AG10803 (cell line): ENCODE measurements at regions not wholly inside any gene's neighbourhood (a gene's known extent, or its start where the extent isn't known, plus 50 kb on each side); places are given as distances from the start of the nearest gene placed in this dataset.
A peak's percentile ranks its signal among the peaks of the same experiment; 100 is the strongest.

Experiments used
- DNase-seq: peaks from one replicate; pipeline ENCODE4 v3.0.0; 2010; ENCODE audit warnings: low read depth
- H3K4me3 ChIP-seq: 2 replicates; pipeline ENCODE4 v1.5.1; 2011; ENCODE audit warnings: mild to moderate bottlenecking, low read length, control low read depth
- CTCF ChIP-seq: conservative IDR thresholded peaks from 2 replicates; pipeline ENCODE4 v1.5.1; 2011; ENCODE audit warnings: mild to moderate bottlenecking, low read length, control low read depth, inconsistent platforms

- DNase-seq: peak; percentile 76
- H3K4me3 ChIP-seq: no peak overlapping the region
- TF ChIP-seq CTCF: peak; percentile 54
These were observed 118.1 kb upstream of the FRY start for GRCh38 chr13:31913459-31913858.

- DNase-seq: no peak
- TF ChIP-seq CTCF: no peak
- H3K4me3 ChIP-seq: no peak overlapping the region
These were observed 116.7 kb upstream of the FRY start for GRCh38 chr13:31914843-31915242.

DNA sequence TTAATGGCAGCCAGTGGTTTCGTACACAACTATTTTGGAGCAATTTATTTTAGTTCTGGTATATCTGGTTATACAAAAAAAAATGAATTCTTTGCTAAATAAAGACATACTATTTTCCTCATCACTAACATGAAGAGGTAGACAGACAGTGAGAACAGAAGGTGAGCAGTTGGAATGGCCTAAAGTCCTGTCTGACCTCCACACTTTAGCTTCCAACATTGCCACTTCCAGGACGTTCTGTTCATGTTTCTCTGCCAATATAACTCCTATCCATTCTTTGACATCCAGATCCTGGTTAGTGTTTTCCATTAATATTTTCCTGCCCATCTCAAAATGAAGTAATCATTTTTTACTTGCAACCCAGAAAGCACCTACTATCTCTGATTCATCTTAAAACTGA is 112.9 kb upstream of the FRY start:
- no peak for TF ChIP-seq CTCF
- no peak for DNase-seq

DNA sequence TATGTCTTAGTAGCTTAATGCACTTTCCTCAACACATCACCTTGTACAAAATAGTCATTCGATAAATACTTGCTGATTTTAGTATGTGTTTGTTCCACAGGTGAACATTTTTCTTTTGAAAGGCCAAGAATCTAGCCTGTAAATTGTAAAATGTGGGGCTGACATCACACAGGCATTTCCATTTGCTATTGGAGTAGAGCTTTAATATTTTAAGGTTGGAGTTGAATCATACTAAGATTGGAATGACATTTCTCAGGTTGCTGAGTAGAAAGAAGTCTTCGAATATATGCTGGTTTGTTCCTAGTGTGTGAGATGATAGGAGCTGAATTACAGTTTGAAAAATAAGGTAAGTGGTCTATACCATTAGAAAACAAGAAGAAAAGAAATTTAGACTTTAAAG is 112.3 kb upstream of the FRY start:
- no peak overlapping the region for H3K4me3 ChIP-seq
- no peak for DNase-seq
- TF ChIP-seq CTCF: no peak

More for the DNA sequence above, 112.9 kb upstream of the FRY start:
- no peak overlapping the region for H3K4me3 ChIP-seq

DNA sequence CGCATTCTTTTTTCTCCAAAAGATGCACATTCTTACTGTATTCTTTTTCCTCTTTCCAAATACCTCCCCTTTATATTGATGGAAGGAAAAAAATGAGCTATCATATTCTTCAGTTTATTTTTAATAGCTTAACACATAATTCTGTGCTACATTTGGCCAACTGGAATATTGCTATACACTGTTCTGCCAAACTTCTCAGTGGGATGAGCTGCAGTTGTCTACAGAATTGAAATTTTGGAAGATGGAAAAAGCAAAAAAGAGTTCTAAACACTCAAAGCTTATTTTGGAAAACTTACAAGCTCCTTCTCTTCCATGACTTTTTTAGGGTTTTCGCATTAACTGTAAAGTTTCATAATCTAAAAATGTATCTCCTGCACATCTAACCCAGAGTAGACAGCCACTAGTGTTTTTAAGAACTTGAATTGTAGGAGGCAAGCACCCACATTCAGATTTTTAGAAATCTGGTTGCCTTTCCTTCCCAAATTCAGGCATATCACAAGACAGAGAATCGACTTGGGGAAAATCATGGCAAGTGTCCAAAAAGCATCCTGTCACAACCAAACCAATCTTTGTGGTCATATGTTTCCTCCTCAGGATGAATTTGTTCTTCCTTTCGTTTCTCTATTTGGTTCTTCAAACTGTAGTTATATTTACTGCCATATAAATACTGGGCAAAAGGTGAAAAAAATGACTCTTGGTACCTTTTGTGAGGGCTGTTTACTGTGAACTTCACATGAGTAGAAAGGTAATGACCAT is 111.4 kb upstream of the FRY start:
- no peak for TF ChIP-seq CTCF
- peak; percentile 34 for DNase-seq
- H3K4me3 ChIP-seq: no peak overlapping the region

DNA sequence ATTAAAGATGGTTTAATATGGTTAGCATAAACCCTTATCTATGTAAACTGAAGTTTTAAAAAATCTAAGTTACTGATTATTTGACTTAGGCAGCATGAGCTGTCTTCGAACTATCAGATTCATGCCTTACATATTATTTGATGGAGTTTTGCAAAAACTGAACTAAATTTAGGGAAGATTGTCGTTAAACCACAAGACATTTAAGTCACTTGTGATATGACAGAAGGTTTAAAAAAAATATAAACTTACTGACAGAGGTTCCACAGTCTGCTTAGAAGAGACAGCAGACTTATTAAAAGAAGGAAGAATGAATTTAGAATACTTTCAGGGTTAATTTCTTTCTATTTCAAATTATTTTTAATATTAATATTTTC is 110.9 kb upstream of the FRY start:
- DNase-seq: no peak
- no peak for TF ChIP-seq CTCF
- H3K4me3 ChIP-seq: no peak overlapping the region

GRCh38 chr13:31922724-31923123 is 108.8 kb upstream of the FRY start:
- no peak for DNase-seq
- H3K4me3 ChIP-seq: no peak overlapping the region
- TF ChIP-seq CTCF: no peak
